IPS-NIHi11 (cell line): ENCODE measurements at regions not wholly inside any gene's neighbourhood (a gene's known extent, or its start where the extent isn't known, plus 50 kb on each side); places are given as distances from the start of the nearest gene placed in this dataset.

Experiments used
- DNase-seq: peaks from one replicate; pipeline ENCODE4 v3.0.0; 2012; ENCODE audit warnings: mixed read lengths, low spot score

- no peak for DNase-seq
These were observed 343.7 kb downstream of the MID1IP1 start for GRCh38 chrX:39144956-39145355.

GRCh38 chrX:39145859-39146258 is 344.6 kb downstream of the MID1IP1 start:
- DNase-seq: no peak

GRCh38 chrX:39149761-39150160 is 348.5 kb downstream of the MID1IP1 start:
- DNase-seq: peak; percentile 46

GRCh38 chrX:39150220-39150619 is 349.0 kb downstream of the MID1IP1 start:
- no peak for DNase-seq

- DNase-seq: no peak
These were observed 349.4 kb downstream of the MID1IP1 start for GRCh38 chrX:39150621-39151020.

- peak; percentile 69 for DNase-seq
These were observed 350.9 kb downstream of the MID1IP1 start for GRCh38 chrX:39152106-39152649.

- no peak for DNase-seq
These were observed 354.8 kb downstream of the MID1IP1 start for GRCh38 chrX:39156051-39156450.

GRCh38 chrX:39157006-39157405 is 355.7 kb downstream of the MID1IP1 start:
- DNase-seq: no peak

GRCh38 chrX:39157796-39158195 is 356.5 kb downstream of the MID1IP1 start:
- DNase-seq: no peak

GRCh38 chrX:39158801-39159657 is 357.8 kb downstream of the MID1IP1 start:
- DNase-seq: no peak

- DNase-seq: no peak
These were observed 358.8 kb downstream of the MID1IP1 start for GRCh38 chrX:39159921-39160507.

- no peak for DNase-seq
These were observed 360.5 kb downstream of the MID1IP1 start for GRCh38 chrX:39161611-39162255.

GRCh38 chrX:39162322-39162735 is 361.1 kb downstream of the MID1IP1 start:
- peak; percentile 26 for DNase-seq

- DNase-seq: no peak
These were observed 362.4 kb downstream of the MID1IP1 start for GRCh38 chrX:39163581-39164126.

- DNase-seq: no peak
These were observed 363.0 kb downstream of the MID1IP1 start for GRCh38 chrX:39164212-39164611.

- DNase-seq: no peak
These were observed 363.9 kb downstream of the MID1IP1 start for GRCh38 chrX:39165185-39165584.

- DNase-seq: no peak
These were observed 364.5 kb downstream of the MID1IP1 start for GRCh38 chrX:39165773-39166172.

- no peak for DNase-seq
These were observed 366.5 kb downstream of the MID1IP1 start for GRCh38 chrX:39167791-39168190.

GRCh38 chrX:39168609-39169008 is 367.4 kb downstream of the MID1IP1 start:
- no peak for DNase-seq

GRCh38 chrX:39169976-39170375 is 368.7 kb downstream of the MID1IP1 start:
- no peak for DNase-seq

- no peak for DNase-seq
These were observed 369.2 kb downstream of the MID1IP1 start for GRCh38 chrX:39170464-39170863.

GRCh38 chrX:39171686-39172085 is 370.4 kb downstream of the MID1IP1 start:
- no peak for DNase-seq
